Kidney (tissue), 13 donors: ENCODE measurements at regions not wholly inside any gene's neighbourhood (a gene's known extent, or its start where the extent isn't known, plus 50 kb on each side); places are given as distances from the start of the nearest gene placed in this dataset.

Experiments used
- DNase-seq, 5 donors: peaks; one replicate each; pipeline ENCODE4 v3.0.0-alpha.2; 2013 to 2020
- FAIRE-seq: peaks from 2 replicates; lab custom pipeline; 2012; peaks lifted over from hg19 to GRCh38; lab: Jason Lieb, UNC
- H3K27ac ChIP-seq, 2 donors: one replicate each; pipeline ENCODE4 v1.7.0; 2013; ENCODE audit warnings: low read depth in 2 of 2, low read length in 2 of 2, inconsistent platforms in 1 of 2
- H3K27me3 ChIP-seq: one replicate; pipeline ENCODE4 v1.7.1; 2013; ENCODE audit warnings: low read length, inconsistent platforms; ENCODE audit not compliant: control insufficient read depth, insufficient read depth
- H3K36me3 ChIP-seq, 3 donors: one replicate each; pipeline versions ENCODE4 v1.7.0 to v1.7.1; 2013; ENCODE audit warnings: low read length in 3 of 3, control low read depth in 1 of 3, inconsistent platforms in 1 of 3; ENCODE audit not compliant: insufficient read depth in 3 of 3, control insufficient read depth in 2 of 3
- H3K4me1 ChIP-seq, 3 donors: one replicate each; pipeline versions ENCODE4 v1.7.0 to v1.7.1; 2013; ENCODE audit warnings: low read length in 3 of 3, inconsistent platforms in 1 of 3, low read depth in 1 of 3; ENCODE audit not compliant: control insufficient read depth in 2 of 3, insufficient read depth in 2 of 3
- H3K4me3 ChIP-seq, 3 donors: one replicate each; pipeline versions ENCODE4 v1.7.0 to v1.8.1; 2013; ENCODE audit warnings: low read length in 3 of 3, control low read depth in 1 of 3, inconsistent platforms in 1 of 3
- H3K9ac ChIP-seq, 3 donors: one replicate each; pipeline versions ENCODE4 v1.7.0 to v1.7.1; 2013; ENCODE audit warnings: low read length in 3 of 3, control low read depth in 1 of 3, inconsistent platforms in 1 of 3
- H3K9me3 ChIP-seq, 3 donors: one replicate each; pipeline versions ENCODE4 v1.7.0 to v1.7.1; 2013; ENCODE audit warnings: low read length in 3 of 3, control low read depth in 1 of 3, inconsistent platforms in 1 of 3; ENCODE audit not compliant: control insufficient read depth in 2 of 3, insufficient read depth in 1 of 3
- CTCF ChIP-seq: IDR thresholded peaks from 3 replicates; pipeline ENCODE4 v1.5.1; 2012; ENCODE audit warnings: mild to moderate bottlenecking, moderate library complexity, borderline replicate concordance; ENCODE audit not compliant: insufficient read depth; ENCODE audit errors: extremely low read depth
- intact Hi-C: fragments of 100-400 bp; cut with DNase I; formaldehyde crosslinking; loops from one replicate; pipeline ENCODE4 v1.11.1; 2022
- donor health status: control.
- donor health status: control.
- donor health status: control.
- donor health status: control.
- donor health status: control.
- donor health status: DM: yes; HTN: yes; CAD: no.
- donor health status: Normal renal cell carcinoma (clear cell type).

GRCh38 chr6:156510242-156510641 lies 266.9 kb upstream of the ARID1B start:
- DNase-seq: no peak
- H3K27me3 ChIP-seq: no peaks in the 10 kb centered on the region
- no peak for TF ChIP-seq CTCF
- no peaks in the 10 kb centered on the region for H3K36me3 ChIP-seq
- intact Hi-C loops: no loop called here
- no peak overlapping the region for H3K27ac ChIP-seq
- no peak overlapping the region for H3K4me3 ChIP-seq
- H3K9me3 ChIP-seq: no peaks in the 10 kb centered on the region
- no peaks in the 10 kb centered on the region for H3K4me1 ChIP-seq
- no peak overlapping the region for H3K9ac ChIP-seq
- FAIRE-seq: no peak

GRCh38 chr6:156509496-156509895 lies 267.7 kb upstream of the ARID1B start:
- FAIRE-seq (no peak), DNase-seq (no peak)
- Histone ChIP-seq H3K27me3 (no peaks in the 10 kb centered on the region), H3K27ac (no peak overlapping the region), H3K36me3 (no peaks in the 10 kb centered on the region), H3K9ac (no peak overlapping the region), H3K4me1 (no peaks in the 10 kb centered on the region), H3K4me3 (no peak overlapping the region), H3K9me3 (no peaks in the 10 kb centered on the region)
- intact Hi-C loops: no loop called here
- TF ChIP-seq CTCF: no peak

- H3K9me3 ChIP-seq: no peaks in the 10 kb centered on the region
- no peaks in the 10 kb centered on the region for H3K4me1 ChIP-seq
- H3K27me3 ChIP-seq: no peaks in the 10 kb centered on the region
- no peak overlapping the region for H3K27ac ChIP-seq
- H3K9ac ChIP-seq: no peak overlapping the region
- TF ChIP-seq CTCF: no peak
- no peak for DNase-seq
- no peak for FAIRE-seq
- H3K36me3 ChIP-seq: no peaks in the 10 kb centered on the region
- no peak overlapping the region for H3K4me3 ChIP-seq
- intact Hi-C loops: no loop called here
These were observed 268.3 kb upstream of the ARID1B start for GRCh38 chr6:156508923-156509322.

- no peaks in the 10 kb centered on the region for H3K27me3 ChIP-seq
- intact Hi-C loops: no loop called here
- H3K4me3 ChIP-seq: no peak overlapping the region
- DNase-seq (no peak), FAIRE-seq (no peak)
- no peaks in the 10 kb centered on the region for H3K9me3 ChIP-seq
- TF ChIP-seq CTCF: no peak
- H3K36me3 ChIP-seq: no peaks in the 10 kb centered on the region
- no peak overlapping the region for H3K9ac ChIP-seq
- no peaks in the 10 kb centered on the region for H3K4me1 ChIP-seq
- H3K27ac ChIP-seq: no peak overlapping the region
These were observed 269.1 kb upstream of the ARID1B start for GRCh38 chr6:156508126-156508525.
